ENCODE measurements at regions not wholly inside any gene's neighbourhood (a gene's known extent, or its start where the extent isn't known, plus 50 kb on each side); places are given as distances from the start of the nearest gene placed in this dataset.
"Not testable (repeated sequence)": the region's sequence is repeated elsewhere in the genome, so short reads cannot be mapped to it uniquely, and the experiment has no call there.

DNA sequence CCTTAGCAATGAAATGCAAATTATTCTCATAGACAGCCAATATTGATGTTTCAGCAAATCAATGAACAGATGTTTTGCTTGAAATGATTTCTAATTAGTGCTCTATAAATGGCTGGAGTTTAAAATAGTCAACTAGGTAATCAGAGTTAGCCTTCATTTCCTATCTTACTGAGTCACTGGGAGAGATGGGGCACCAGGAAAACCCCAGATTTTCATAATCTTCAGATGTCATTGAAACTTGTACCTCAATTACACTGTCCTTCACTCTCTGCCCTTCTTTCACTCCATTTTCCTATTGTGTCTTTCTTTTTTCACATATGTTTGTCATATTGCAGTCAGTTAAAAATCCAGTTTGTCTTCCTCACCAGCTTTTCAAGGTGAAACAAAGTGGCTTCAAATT, 92.7 kb downstream of the C12orf75 start:
- no peak for DNase-seq (ENCODE audit: low read depth)

DNA sequence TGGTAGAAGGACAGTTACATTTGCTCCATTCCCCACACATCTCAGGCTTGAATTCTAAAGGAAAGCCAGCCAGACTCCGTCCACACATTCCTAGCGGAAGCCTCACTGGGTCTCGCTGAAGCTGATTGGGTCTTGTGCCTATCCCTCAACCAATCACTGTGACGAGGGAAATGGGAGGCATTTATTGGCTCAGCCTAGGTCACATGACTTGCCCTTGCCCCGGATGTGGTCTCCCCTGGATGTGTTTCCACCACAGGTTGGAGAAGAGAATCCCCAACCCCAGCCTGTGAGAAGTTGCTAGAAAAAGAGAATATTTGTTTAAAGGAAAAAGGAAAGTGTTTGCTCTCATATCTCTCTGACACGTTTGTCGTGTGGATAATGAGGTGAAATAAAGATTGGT, 93.4 kb downstream of the C12orf75 start:
- DNase-seq (ENCODE audit: low read depth), result no peak

DNA sequence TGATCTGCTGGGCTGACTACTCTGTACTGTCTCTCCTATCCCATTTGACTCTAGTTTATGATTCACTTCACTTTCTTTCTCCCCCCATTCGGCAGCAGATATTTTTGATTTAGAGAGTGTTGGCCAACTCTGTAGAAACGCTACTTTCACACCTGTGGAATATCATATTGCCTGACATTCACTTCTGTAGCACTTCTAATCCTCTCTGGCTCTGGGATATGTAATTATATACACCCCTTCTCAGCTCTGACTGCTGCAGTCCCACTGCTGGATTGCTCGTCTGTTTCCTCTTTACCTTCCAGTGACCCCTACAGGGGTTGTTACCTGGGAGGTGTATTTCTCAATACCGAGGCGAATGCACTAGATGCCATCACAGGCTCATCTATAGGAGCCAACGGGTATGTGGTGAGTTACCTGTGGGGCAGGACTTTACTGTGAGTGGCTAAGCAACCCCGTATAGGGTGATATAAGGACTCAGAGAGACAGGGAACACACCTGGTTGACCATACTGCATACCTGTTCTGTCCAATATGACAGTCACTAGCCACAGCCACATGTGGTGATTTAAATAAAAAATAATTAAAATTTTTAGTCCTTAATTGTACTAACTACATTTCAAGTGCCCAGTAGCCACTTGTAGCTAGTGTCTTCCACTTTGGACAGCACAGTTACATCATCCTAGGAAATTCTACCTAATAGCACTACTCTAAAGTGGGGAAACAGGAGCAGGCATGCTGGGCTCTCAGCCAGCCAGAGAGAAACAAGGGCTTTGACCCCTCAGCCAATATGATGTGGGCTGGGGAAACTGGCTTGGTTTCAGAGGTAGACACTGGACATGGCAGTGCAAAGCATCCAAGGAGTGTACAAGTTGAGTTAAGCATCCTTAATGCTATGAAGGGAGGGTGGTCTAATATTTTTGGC, 95.0 kb downstream of the C12orf75 start:
- DNase-seq (ENCODE audit: low read depth), result no peak

DNA sequence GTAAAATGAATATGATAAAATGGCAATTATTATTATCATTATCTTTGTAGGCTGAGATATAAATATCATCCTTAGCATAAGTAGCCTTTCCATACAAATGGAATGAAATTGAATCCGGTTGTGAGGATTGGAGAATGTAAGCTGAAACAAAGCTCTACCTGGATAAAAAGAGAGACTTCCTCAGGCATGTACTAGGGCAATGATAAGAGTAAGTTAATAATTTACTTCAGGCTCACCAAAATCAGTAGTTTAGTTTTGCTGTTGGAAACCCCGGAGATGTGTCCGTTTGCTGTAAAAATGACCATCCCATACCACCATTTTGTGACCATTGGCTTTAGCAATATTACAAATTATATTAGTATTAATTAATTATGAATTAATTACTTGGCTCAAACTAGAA, 96.3 kb downstream of the C12orf75 start:
- DNase-seq (ENCODE audit: low read depth), result no peak

DNA sequence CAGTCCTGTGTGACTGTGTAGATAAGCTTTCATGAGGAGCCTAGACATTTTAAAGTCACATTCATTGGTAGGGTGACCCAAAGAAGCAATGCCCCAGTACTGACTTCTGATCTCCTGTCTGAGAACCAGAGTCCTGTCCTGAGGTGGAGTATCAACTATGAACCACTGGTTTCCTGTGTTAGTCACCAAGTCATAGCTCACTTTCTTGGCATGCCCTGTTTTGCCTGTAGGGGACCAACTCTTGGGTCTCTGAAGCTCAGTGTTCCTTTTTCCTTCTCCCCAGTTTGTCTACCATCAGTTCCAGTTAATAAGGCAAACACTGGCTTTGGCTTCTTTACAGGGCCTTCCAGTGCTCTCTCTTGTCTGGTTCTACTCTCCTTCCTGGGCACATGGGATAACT, 97.4 kb downstream of the C12orf75 start:
- DNase-seq (ENCODE audit: low read depth), result peak; percentile 57

DNA sequence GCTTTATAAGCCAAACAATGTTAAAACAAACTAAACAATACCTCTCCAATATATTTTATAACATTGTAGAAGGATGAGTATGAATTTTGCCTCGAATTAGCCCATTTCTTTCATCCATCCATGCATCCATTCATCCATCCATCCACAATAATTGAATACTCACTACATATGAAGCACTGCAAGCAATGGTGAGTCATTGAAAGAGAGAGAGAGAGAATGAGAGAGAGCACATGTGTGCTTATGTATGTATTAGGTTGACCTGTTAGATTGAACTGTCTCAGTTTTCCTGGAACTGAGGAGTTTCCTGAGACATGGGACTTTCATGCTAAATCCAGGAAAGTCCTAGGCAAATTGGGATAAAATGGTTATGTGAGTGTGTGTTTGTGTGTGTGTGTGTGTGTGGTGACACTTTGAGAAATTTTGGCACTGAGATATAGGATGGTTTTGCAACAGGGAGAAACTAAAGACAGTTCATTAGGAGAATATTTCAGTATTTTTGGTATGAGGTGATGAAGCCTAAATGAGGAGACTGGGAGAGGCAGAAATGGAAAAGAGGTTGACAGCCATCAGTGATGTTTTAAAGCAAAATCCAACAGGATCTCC, 98.4 kb downstream of the C12orf75 start:
- DNase-seq (ENCODE audit: low read depth), result no peak

DNA sequence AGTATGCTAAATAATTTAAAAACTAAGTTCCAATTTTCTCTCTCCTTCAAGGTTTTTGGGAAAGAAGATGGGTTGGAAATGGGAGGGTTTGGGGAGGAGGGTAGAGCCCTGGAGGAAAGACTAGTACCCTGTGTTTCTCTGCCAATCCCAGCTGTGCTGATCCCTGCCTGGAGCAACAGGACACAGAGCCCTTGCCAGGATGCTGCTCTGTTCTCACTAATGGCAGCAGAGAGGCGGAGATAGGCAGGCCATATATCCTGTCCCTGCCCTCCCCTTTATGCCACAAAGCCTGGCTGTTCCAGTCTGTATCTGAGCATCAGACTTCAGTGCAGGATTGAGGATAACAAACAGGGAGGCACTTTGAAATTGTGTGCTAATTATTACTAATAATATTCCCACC, 99.0 kb downstream of the C12orf75 start:
- DNase-seq (ENCODE audit: low read depth), result no peak

DNA sequence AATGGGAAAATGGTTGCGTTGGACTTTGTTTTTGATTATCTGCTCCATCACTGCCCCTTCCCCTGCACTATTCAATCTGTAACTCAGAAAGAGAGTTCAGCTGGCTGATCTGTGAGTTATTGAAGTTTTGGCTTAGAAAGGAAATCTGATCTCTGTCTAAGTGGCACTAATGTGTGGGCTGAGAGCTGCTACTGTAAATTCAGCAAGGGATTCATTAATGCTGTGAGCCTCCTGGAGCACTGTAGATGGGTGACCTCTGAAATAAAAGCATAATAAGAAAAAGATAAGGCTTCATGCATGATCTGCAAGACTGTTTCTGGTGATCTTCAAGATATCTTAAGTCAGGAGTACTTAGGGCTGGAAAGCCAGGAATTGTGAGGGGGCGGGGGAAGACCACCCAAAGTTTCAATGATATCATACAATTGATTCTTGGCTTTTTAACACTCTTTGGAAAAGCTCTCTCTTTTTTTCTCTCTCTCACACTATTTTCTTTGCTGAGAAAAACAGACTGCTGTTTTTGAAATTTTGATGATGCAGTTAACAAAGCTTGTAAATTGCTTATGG, 101.1 kb downstream of the C12orf75 start:
- no peak for DNase-seq (ENCODE audit: low read depth)

DNA sequence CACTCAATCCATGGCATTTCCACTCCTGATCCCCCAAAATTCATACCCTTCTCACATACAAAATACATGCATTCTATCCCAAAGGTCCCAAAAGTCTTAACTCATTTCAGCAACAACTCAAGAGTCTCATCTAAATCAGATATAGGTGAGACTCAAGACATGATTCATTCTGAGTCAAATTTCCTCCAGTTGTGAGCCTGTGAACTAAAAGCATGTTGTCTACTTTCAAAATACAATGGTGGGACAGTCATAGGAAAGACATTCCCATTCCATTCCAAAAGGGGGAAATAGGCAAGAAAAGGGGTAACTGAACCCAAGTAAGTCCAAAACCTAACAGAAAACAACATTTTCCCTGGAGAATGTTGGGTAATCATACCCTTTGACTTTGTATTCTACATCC, 103.3 kb downstream of the C12orf75 start:
- peak; percentile 74 for DNase-seq (ENCODE audit: low read depth)

DNA sequence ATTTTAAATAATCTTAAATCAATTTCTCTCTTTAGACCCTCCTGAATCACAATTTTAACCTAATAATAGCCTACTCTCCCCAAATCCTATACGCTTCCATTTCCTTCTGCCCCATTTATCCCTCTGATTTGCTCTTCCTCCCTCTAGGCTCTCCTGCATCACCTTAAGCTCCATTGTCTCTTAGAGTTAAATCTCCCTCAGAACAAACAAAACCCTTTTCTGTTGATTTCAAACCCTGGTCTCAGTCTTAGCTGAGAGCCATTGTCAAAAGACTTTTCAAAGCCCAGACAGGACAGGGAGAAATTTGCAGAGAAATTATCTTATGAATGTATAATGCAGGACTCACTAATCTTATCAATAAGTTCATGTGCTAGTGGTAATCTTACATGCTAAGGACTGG, 106.1 kb downstream of the C12orf75 start:
- no peak for DNase-seq (ENCODE audit: low read depth)

DNA sequence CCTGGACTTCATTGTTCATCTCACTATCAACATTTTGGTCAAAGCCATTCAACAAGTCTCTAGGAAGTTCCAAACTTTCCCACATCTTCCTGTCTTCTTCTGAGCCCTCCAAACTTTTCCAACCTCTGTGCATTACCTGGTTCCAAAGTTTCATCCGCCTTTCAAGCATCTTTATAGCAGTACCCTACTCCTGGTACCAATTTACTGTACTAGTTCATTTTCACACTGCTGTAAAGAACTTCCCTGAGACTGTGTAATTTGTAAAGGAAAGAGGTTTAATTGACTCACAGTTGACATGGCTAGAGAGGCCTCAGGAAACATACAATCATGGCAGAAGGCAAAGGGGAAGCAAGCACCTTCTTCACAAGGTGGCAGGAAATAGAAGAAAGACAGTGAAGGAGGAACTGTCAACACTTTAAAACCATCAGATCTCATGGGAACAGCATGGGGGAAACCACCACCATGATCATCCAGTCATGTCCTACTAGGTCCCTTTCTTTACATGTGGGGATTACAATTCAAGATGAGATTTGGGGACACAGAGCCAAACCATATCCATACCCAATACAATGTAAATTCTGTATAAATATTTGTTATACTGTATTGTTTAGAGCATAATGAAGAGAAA, 109.7 kb downstream of the C12orf75 start:
- DNase-seq (ENCODE audit: low read depth), result no peak

DNA sequence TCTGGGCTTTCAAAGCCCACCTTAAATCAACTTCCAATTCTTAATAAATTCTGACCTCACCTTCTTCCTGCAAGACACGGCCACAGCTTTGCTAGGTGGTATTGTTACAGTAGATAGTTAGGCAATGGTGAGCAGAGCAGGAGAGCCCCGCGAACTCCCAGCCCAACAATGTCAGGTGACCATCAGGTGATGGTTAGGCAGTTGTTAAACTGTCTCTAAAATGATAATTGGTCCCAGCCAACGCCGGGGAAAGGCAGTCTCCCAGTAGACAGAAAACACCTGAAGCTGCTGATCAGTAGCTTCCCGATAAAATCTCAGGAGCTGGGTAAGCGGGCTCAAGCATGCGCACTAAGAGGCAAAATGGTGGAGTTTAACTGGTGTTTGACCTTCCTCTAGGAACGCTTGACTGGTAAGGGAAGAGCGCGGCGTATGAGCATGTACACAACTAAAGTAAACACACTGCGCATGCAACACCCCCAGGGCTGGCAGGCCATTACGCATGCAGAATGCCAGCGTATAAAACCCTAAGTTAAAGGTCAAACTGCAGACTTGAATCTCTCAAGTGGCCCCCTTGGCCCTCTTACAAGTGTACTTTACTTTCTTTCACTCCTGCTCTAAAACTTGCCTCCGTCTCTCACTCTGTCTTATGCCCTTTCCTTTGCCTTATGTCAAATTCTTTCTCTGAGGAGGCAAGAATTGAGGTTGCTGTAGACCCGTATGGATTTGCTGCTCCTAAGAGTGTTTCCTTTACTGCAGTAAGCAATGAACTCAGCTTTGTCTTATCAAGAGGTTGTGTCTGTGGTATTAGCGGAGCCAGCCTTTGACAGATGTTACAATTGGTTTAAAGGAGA, 113.5 kb downstream of the C12orf75 start:
- peak; percentile 29 for DNase-seq (ENCODE audit: low read depth)

DNA sequence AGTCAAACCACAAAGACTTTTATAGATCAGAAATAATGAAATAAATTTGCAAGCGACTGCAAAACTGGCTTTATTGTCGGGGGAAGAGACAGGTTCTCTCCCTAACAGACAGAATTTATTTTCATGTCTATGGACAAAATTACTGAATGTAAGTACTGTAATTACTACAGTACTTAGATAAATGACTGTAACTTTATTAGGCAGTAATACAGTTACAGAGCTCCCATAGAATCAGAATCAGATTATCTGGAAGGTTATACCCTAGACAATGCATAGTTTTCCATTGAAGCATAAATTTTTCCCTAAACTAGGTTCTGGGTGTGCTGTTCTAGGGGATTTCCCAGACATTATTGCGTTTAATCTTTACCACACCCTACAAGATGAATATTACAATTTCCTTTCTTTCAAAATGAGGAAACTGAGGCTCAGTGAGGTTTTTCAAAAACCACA, 114.2 kb downstream of the C12orf75 start:
- no peak for DNase-seq (ENCODE audit: low read depth)

DNA sequence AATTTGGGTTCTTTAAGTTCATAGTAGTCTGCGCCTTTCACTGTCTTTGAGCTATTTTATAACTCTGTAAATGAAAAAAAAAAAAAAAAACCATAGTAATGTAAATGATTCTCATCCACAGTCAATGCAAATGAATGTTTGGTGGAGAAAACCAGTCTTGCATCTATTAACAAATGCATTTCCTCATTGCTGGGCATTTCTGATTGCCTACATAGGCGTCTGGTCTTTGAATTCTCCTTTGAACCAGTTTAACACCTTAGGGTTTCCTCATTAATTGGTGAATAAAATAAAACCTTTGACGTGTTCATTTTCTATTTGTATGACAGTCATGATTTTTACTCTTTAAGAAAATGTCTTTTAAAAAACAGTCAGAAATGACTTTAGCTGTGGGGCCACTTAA, 114.8 kb downstream of the C12orf75 start:
- DNase-seq (ENCODE audit: low read depth), result no peak

DNA sequence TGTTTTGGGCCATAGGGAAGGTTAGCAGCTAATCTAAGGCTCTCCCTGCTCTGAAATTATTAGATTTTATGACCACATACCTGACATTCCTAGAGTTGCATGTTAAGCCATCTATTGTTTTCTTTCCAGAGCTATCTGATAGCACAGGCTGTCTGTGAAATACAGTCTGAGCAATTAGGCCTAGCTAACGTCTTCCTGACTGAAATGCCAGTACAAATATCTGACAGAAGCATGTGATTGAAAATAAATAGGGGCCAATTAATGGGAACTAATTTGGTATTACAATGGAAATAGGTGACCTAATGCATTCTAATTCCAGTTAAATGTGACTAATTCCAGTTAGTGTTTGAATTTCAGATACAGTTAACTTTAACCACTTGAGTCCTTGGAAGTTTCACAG, 115.2 kb downstream of the C12orf75 start:
- peak; percentile 37 for DNase-seq (ENCODE audit: low read depth)

DNA sequence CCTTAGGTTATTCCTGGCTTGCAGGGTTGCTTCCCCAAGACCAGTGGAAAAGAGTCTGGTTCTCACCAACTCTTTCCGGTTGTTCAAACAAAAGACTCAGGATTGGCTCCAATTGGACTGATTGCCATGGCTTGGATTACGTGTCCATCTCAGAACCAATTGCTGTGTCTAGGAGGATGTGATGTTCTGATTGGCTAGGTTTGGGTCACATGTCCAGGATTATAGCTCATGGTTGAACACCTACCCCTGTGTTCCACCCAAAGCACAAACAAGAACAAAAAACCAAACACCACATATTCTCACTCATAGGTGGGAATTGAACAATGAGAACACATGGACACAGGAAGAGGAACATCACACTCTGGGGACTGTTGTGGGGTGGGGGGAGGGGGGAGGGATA, 116.0 kb downstream of the C12orf75 start:
- not testable (repeated sequence) for DNase-seq (ENCODE audit: low read depth)

DNA sequence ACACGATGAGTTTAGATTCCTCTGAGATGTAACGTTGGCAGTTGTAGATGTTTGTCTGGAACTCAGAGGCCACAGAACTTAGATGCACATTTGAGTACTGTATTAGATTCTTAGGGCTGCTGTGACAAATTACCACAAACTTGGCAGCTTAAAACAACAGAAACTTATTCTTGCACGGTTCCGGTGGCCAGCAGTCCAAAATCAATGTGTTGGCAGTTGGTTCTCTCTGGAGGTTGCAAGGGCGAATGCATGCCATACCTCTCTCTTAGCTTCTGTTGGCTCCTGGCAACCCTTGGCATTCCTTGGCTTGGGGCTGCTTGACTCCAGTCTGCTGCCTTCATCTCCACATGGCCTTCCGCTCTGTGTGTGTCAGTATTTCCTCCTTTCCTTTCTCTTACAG, 118.9 kb downstream of the C12orf75 start:
- peak; percentile 39 for DNase-seq (ENCODE audit: low read depth)

DNA sequence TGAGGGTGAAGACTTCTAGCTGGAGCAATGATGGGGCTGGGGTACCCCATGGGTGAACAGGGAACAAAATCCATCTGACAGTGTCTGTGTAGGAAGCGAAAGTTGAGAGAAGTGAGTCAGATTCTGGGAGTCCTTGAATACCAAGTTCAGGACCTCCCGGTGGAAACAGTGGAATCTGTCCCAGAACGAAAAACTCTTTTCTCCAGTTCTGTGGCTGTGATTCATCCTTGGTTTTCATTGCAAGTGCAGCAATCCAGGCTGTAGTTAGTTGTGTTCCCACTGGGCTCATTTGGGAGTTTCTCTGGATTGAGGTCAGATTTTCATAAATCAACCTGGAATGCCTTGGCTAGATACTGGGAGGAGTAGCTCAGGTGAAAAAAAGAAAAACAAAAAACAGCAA, 120.7 kb downstream of the C12orf75 start:
- peak; percentile 82 for DNase-seq (ENCODE audit: low read depth)

DNA sequence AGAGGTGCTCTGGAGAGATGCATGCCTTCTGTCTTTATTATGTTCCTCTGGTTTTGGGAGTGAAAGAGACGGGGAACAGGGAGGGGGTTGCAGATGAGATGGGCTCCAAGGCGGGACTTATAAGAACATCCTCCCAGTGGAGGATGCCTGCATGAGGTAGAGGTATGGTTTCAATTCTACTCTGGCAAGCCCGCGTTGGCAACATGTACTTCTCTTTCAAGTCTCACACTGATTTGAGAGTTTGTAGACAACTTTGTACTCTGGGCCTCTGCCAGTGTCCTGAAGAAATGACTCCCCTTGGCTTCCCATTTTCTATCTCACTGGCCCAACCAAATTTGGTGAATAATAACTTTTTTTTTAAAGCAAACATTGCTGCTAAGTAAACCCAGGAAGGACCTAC, 121.3 kb downstream of the C12orf75 start:
- no peak for DNase-seq (ENCODE audit: low read depth)

DNA sequence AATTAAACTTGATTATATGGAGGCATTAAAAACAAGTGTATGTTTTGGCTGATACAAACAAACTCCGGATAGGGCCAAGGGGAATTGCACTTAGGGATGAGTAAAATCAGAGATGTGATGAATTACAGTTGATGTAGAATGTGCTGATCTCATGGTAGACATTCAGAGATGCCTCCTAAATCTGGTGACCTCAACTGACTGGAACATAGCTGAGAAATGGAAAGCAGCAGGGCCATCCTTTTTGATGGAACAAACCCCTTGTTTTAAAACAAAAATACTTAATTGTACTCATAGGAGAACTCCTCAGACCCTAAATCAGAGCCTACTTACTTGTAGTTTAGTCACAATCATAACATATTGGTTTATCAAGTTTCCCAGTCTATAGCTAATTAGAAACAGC, 122.8 kb downstream of the C12orf75 start:
- no peak for DNase-seq (ENCODE audit: low read depth)

DNA sequence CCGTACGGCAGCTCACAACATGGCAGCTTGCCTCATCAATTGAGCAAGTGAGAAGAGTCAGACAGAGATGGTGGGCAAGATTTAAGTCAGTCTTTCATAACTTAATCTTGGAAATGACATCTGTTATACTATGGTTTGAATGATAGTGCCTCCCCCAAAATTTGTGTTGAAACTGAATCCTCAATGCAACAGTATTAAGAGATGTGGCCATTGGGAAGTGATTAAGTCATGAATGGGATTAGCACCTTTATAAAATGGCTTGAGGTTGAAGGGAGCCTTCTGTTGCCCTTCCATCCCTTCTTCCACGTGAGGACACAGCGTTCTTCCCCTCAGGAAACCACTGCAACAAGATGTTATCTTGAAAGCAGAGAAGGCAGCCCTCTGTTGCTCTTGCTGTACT, 124.2 kb downstream of the C12orf75 start:
- DNase-seq (ENCODE audit: low read depth), result no peak

DNA sequence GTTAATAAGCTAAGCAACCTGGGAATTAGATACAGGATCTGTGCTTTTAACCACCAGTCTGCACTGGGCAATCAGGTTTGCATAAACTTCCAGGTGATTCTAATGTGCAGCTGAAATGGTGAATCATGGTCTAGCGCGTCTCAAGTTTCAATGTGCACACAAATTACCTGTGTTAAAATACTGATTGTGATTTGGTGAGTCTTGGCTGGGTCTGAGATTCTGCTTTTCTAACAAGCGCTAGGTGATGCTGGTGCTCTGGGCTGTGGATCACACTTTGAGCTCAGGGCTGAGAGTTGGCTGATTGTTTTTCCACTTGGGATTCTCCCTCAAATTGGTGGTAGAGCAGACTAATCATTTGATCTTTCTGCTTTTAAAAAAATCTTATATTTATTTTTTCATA, 124.8 kb downstream of the C12orf75 start:
- no peak for DNase-seq (ENCODE audit: low read depth)
